HepG2 (cell line): ENCODE measurements at regions not wholly inside any gene's neighbourhood (a gene's known extent, or its start where the extent isn't known, plus 50 kb on each side); places are given as distances from the start of the nearest gene placed in this dataset.
A peak's percentile ranks its signal among the peaks of the same experiment; 100 is the strongest.

Experiments
- ATAC-seq: fragments of 200-7000 bp; cut with Tn5 transposase; 3 replicates; pipeline ENCODE4 v1.9.1; 2020; ENCODE audit warnings: mild to moderate bottlenecking, moderate library complexity
- BruUV-seq: library from RNA; stranded (reverse); fragments of 400-500 nt; replicated peaks from 2 replicates; lab custom pipeline; 2021; lab: Mats Ljungman, UMichigan
- CTCF ChIA-PET: fragments of 300-600 bp; formaldehyde crosslinking; extraction: SDS; loops from one replicate; lab custom pipeline; 2021; ENCODE audit warnings: low total read pairs, inconsistent platforms, low intra/inter-chr PET ratio; lab: Yijun Ruan, JAX
- POLR2A ChIA-PET: fragments of 350-600 bp; sonication (Branson Sonifier 250); formaldehyde crosslinking; loops from one replicate; lab custom pipeline; 2020; ENCODE audit warnings: antibody characterized with exemption, inconsistent platforms; lab: Yijun Ruan, JAX
- DNase-seq: peaks from one replicate; pipeline ENCODE4 v3.0.0-alpha.2; 2015; ENCODE audit warnings: low spot score
- FAIRE-seq: peaks from 3 replicates; lab custom pipeline; 2011; peaks lifted over from hg19 to GRCh38; lab: Jason Lieb, UNC
- H2AFZ ChIP-seq: one replicate; pipeline ENCODE4 v1.6.1; 2011; ENCODE audit warnings: low read length, inconsistent platforms
- H3K27ac ChIP-seq: fragments of 300-600 bp; 3 replicates; pipeline ENCODE4 v1.8.0; 2011; ENCODE audit warnings: mixed run types, mild to moderate bottlenecking, mixed read lengths, low read length, inconsistent platforms; ENCODE audit not compliant: insufficient read depth; ENCODE audit errors: extremely low read length
- H3K27me3 ChIP-seq, 2 experiments: fragments of 200-600 bp in 1 of 2; 2 replicates in 1 of 2; 3 replicates in 1 of 2; pipeline versions ENCODE4 v1.6.0 to v1.8.0; 2011; ENCODE audit warnings: low read length in 2 of 2, mild to moderate bottlenecking in 2 of 2, moderate library complexity in 2 of 2, inconsistent platforms in 1 of 2; ENCODE audit not compliant: insufficient read depth in 2 of 2, control insufficient read depth in 1 of 2
- H3K36me3 ChIP-seq, 2 experiments: fragments of 200-600 bp in 1 of 2; replicated peaks in 1 of 2; 2 replicates in 1 of 2; 3 replicates in 1 of 2; pipeline versions ENCODE4 v1.5.1 to v1.8.0; 2011; ENCODE audit warnings: low read length in 2 of 2, inconsistent platforms in 1 of 2; ENCODE audit not compliant: insufficient read depth in 2 of 2, control insufficient read depth in 1 of 2
- H3K4me1 ChIP-seq: 2 replicates; pipeline ENCODE4 v1.5.1; 2012; ENCODE audit warnings: low read length, inconsistent platforms; ENCODE audit not compliant: insufficient read depth
- H3K4me2 ChIP-seq: 2 replicates; pipeline ENCODE4 v1.6.0; 2011; ENCODE audit warnings: low read depth, low read length, inconsistent platforms
- H3K4me3 ChIP-seq, 3 experiments: fragments of 200-600 bp in 1 of 3; sonication (generic), shearing (Covaris generic) in 1 of 3; replicated peaks in 1 of 3; 2 replicates each; pipeline ENCODE4 v1.5.1; 2011 to 2016; ENCODE audit warnings: low read length in 3 of 3, inconsistent platforms in 2 of 3, low read depth in 2 of 3, mild to moderate bottlenecking in 2 of 3, control low read depth in 1 of 3, mixed read lengths in 1 of 3; ENCODE audit not compliant: insufficient read depth in 1 of 3
- H3K79me2 ChIP-seq: one replicate; pipeline ENCODE4 v1.6.1; 2011; ENCODE audit warnings: low read length, inconsistent platforms; ENCODE audit not compliant: insufficient read depth
- H3K9ac ChIP-seq: 2 replicates; pipeline ENCODE4 v1.6.0; 2011; ENCODE audit warnings: mild to moderate bottlenecking, low read depth, low read length, inconsistent platforms; ENCODE audit not compliant: insufficient read depth
- H3K9me3 ChIP-seq: 2 replicates; pipeline ENCODE4 v1.5.1; 2012; ENCODE audit warnings: mild to moderate bottlenecking, low read length
- H4K20me1 ChIP-seq: 2 replicates; pipeline ENCODE4 v1.6.0; 2011; ENCODE audit warnings: inconsistent platforms, mild to moderate bottlenecking, low read length, moderate library complexity; ENCODE audit not compliant: insufficient read depth
- BATF2 ChIP-seq: sonication (generic); formaldehyde crosslinking; IDR thresholded peaks from 2 replicates; pipeline ENCODE4 v1.8.0; 2022; ENCODE audit warnings: mild to moderate bottlenecking, missing genetic modification reagents, moderate library complexity
- HMG20B ChIP-seq: conservative IDR thresholded peaks from 2 replicates; pipeline ENCODE4 v1.6.1; 2016; ENCODE audit warnings: missing genetic modification reagents, missing compliant biosample characterization
- MATR3 ChIP-seq: sonication (generic); formaldehyde crosslinking; IDR thresholded peaks from 2 replicates; pipeline ENCODE4 v1.4.0; 2020; ENCODE audit warnings: missing genetic modification reagents
- PRMT3 ChIP-seq: sonication (generic); formaldehyde crosslinking; IDR thresholded peaks from 2 replicates; pipeline ENCODE4 v1.8.1; 2022; ENCODE audit warnings: low read depth, mild to moderate bottlenecking, moderate library complexity, missing genetic modification reagents, borderline replicate concordance
- RFX5 ChIP-seq: IDR thresholded peaks from 2 replicates; pipeline ENCODE4 v1.6.1; 2011; ENCODE audit warnings: low read depth, low read length, improper control_type of control experiment
- SALL2 ChIP-seq: sonication (generic); formaldehyde crosslinking; IDR thresholded peaks from 2 replicates; pipeline ENCODE4 v1.8.1; 2023; ENCODE audit warnings: mild to moderate bottlenecking, missing genetic modification reagents, inconsistent platforms
- SNAPC4 ChIP-seq: sonication (generic); formaldehyde crosslinking; IDR thresholded peaks from 2 replicates; pipeline ENCODE4 v1.4.0; 2020; ENCODE audit warnings: mild to moderate bottlenecking, missing genetic modification reagents
- ZNF121 ChIP-seq: sonication (generic); formaldehyde crosslinking; IDR thresholded peaks from 2 replicates; pipeline ENCODE4 v1.5.0; 2020; ENCODE audit warnings: mild to moderate bottlenecking, missing genetic modification reagents
- ZNF30 ChIP-seq: sonication (generic); formaldehyde crosslinking; IDR thresholded peaks from 2 replicates; pipeline ENCODE4 v1.5.0; 2020; ENCODE audit warnings: mild to moderate bottlenecking, missing genetic modification reagents
- ZNF691 ChIP-seq: sonication (generic); formaldehyde crosslinking; IDR thresholded peaks from 2 replicates; pipeline ENCODE4 v1.4.0; 2020; ENCODE audit warnings: missing genetic modification reagents, low read depth, mild to moderate bottlenecking, borderline replicate concordance
- ZNF709 ChIP-seq: sonication (generic); formaldehyde crosslinking; IDR thresholded peaks from 2 replicates; pipeline ENCODE4 v1.5.0; 2020; ENCODE audit warnings: mild to moderate bottlenecking, missing genetic modification reagents
- ZNF878 ChIP-seq: sonication (generic); formaldehyde crosslinking; IDR thresholded peaks from 2 replicates; pipeline ENCODE4 v1.8.1; 2023; ENCODE audit warnings: mild to moderate bottlenecking, missing genetic modification reagents, moderate library complexity
- ZNF891 ChIP-seq: sonication (generic); formaldehyde crosslinking; IDR thresholded peaks from 2 replicates; pipeline ENCODE4 v1.5.0; 2020; ENCODE audit warnings: mild to moderate bottlenecking, missing genetic modification reagents
- WGBS: methylation state at CpG from one replicate; pipeline ENCODE4 v1.1.6; 2017; ENCODE audit warnings: low lambda C conversion rate; 5-methylcytosine and 5-hydroxymethylcytosine counted together
- in situ Hi-C: cut with HindIII; loops from 2 replicates; pipeline ENCODE4 v1.10.0; 2017; ENCODE audit warnings: low pct_unique_long_range_greater_than_20kb; ENCODE audit not compliant: extremely low pct_ligation_motif_present
- intact Hi-C: fragments of 100-400 bp; cut with micrococcal nuclease; formaldehyde crosslinking; loops from one replicate; pipeline ENCODE4 v1.10.0; 2022; ENCODE audit not compliant: unreplicated experiment

GRCh38 chrY:10200065-10200464 is 672.4 kb downstream of the TSPY10 start:
- BruUV-seq: no TSS peak
- peak; percentile 100 for FAIRE-seq
- H3K4me3 ChIP-seq: no peak overlapping the region
- intact Hi-C loops (no loop called here), in situ Hi-C loops (no loop called here)
- ChIA-PET CTCF (no interaction called here), POLR2A (no interaction called here)
- no peak overlapping the region for H3K9ac ChIP-seq
- no peak overlapping the region for H3K4me2 ChIP-seq
- no peaks in the 10 kb centered on the region for H3K36me3 ChIP-seq
- no peak overlapping the region for H2AFZ ChIP-seq
- no peaks in the 10 kb centered on the region for H3K79me2 ChIP-seq
- H3K27me3 ChIP-seq: no peaks in the 10 kb centered on the region
- H3K4me1 ChIP-seq: no peaks in the 10 kb centered on the region
- peaks cover 30% of the 10 kb centered on the region; the same call in 1 of the 2 replicates for H3K9me3 ChIP-seq
- no peak for DNase-seq
- no peak overlapping the region for H3K27ac ChIP-seq
- ATAC-seq: no peak
- no peaks in the 10 kb centered on the region for H4K20me1 ChIP-seq
- 18% methylated on average over 3 of the region's 15 CpGs for WGBS
- TF ChIP-seq BATF2 (CRISPR knock-in tag): no peak
- TF ChIP-seq SNAPC4 (CRISPR knock-in tag): no peak
- no peak for TF ChIP-seq RFX5
- TF ChIP-seq SALL2 (CRISPR knock-in tag): no peak
- no peak for TF ChIP-seq MATR3 (CRISPR knock-in tag)
- TF ChIP-seq ZNF691: no peak
- no peak for TF ChIP-seq ZNF30 (CRISPR knock-in tag)
- TF ChIP-seq ZNF709: no peak
- TF ChIP-seq ZNF891 (CRISPR knock-in tag): no peak
- no peak for TF ChIP-seq PRMT3 (CRISPR knock-in tag)
- no peak for TF ChIP-seq ZNF878 (CRISPR knock-in tag)
- no peak for TF ChIP-seq ZNF121 (CRISPR knock-in tag)
- no peak for TF ChIP-seq HMG20B (CRISPR knock-in tag)
